GM19023 (cell line): ENCODE measurements at regions not wholly inside any gene's neighbourhood (a gene's known extent, or its start where the extent isn't known, plus 50 kb on each side); places are given as distances from the start of the nearest gene placed in this dataset.

Experiments
- ATAC-seq: cut with Tn5 transposase; IDR thresholded peaks from one replicate; pipeline ENCODE4 v1.9.1; 2021; ENCODE audit warnings: mild to moderate bottlenecking, moderate library complexity; ENCODE audit not compliant: unreplicated experiment

- no peak for ATAC-seq
Measured at GRCh38 chr2:7452110-7452876, 535.1 kb downstream of the RNF144A start.

- no peak for ATAC-seq
Measured at GRCh38 chr2:7454592-7454991, 537.4 kb downstream of the RNF144A start.

- ATAC-seq = no peak
Measured at GRCh38 chr2:7456762-7457161, 539.5 kb downstream of the RNF144A start.

- ATAC-seq = no peak
Measured at GRCh38 chr2:7458066-7458465, 540.9 kb downstream of the RNF144A start.

GRCh38 chr2:7467782-7468447 lies 550.7 kb downstream of the RNF144A start:
- no peak for ATAC-seq

- ATAC-seq = no peak
Measured at GRCh38 chr2:7468448-7468828, 551.2 kb downstream of the RNF144A start.

GRCh38 chr2:7468955-7469354 lies 551.7 kb downstream of the RNF144A start:
- no peak for ATAC-seq

- ATAC-seq = no peak
Measured at GRCh38 chr2:7471185-7471584, 554.0 kb downstream of the RNF144A start.

GRCh38 chr2:7472465-7472864 lies 555.3 kb downstream of the RNF144A start:
- ATAC-seq = no peak

GRCh38 chr2:7473135-7473771 lies 556.0 kb downstream of the RNF144A start:
- no peak for ATAC-seq

GRCh38 chr2:7476371-7476770 lies 559.2 kb downstream of the RNF144A start:
- no peak for ATAC-seq

GRCh38 chr2:7479603-7480002 lies 562.4 kb downstream of the RNF144A start:
- ATAC-seq = no peak

GRCh38 chr2:7480431-7480830 lies 563.2 kb downstream of the RNF144A start:
- no peak for ATAC-seq

GRCh38 chr2:7490672-7491071 lies 573.5 kb downstream of the RNF144A start:
- ATAC-seq = no peak

- ATAC-seq = no peak
Measured at GRCh38 chr2:7492719-7493118, 575.5 kb downstream of the RNF144A start.

GRCh38 chr2:7497178-7497577 lies 580.0 kb downstream of the RNF144A start:
- no peak for ATAC-seq

GRCh38 chr2:7499018-7499417 lies 581.8 kb downstream of the RNF144A start:
- no peak for ATAC-seq

GRCh38 chr2:7502336-7502735 lies 585.1 kb downstream of the RNF144A start:
- no peak for ATAC-seq

- no peak for ATAC-seq
Measured at GRCh38 chr2:7508296-7508943, 591.2 kb downstream of the RNF144A start.

GRCh38 chr2:7510353-7510752 lies 593.1 kb downstream of the RNF144A start:
- ATAC-seq = no peak

GRCh38 chr2:7513834-7514233 lies 596.6 kb downstream of the RNF144A start:
- ATAC-seq = no peak

GRCh38 chr2:7515327-7515726 lies 598.1 kb downstream of the RNF144A start:
- no peak for ATAC-seq
